SIG-M5 treated with dmso at 0.1 percent for 504 hours (cell line): ENCODE measurements at regions not wholly inside any gene's neighbourhood (a gene's known extent, or its start where the extent isn't known, plus 50 kb on each side); places are given as distances from the start of the nearest gene placed in this dataset.
"Not testable (repeated sequence)": the region's sequence is repeated elsewhere in the genome, so short reads cannot be mapped to it uniquely, and the experiment has no call there.

Source experiments
- DNase-seq: peaks from one replicate; lab custom pipeline; 2025; ENCODE audit not compliant: unreplicated experiment; lab: John Stamatoyannopoulos, UW

DNA sequence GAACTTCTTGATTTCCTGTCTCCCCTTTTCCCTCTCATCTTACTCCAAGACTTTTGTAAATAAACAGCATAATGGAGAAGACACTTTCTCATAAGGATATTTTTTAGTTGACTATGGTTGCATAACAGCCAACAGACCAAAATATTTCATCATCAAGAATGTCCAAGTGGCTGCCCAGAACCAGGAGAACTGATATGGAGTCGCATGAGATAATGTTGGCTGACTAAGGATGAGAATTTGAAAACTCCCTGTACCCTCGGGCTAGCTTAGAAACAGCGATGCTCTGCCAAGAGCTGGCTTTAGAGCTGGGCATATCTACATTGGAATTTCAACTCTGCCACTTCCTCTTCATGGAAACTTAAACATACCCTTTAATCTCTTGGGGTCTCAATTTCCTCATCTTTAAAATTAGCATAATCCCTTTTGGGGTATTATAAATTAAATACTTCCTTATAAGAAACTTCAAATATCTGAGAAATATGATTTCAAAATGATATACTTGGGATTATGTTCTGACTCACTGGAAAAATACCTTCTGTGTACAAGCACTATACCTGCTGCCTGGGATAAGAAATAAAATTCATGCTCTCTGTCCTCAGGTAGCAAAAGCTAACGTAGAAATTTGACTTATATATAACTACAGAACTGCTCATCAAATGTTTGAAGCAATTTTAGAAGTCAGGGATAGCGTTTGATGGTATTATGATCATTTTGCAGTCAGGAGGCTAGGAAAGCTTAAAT lies 777.3 kb downstream of the LTN1 start:
- DNase-seq: no peak

GRCh38 chr21:28214786-28215185 lies 777.9 kb downstream of the LTN1 start:
- no peak for DNase-seq

DNA sequence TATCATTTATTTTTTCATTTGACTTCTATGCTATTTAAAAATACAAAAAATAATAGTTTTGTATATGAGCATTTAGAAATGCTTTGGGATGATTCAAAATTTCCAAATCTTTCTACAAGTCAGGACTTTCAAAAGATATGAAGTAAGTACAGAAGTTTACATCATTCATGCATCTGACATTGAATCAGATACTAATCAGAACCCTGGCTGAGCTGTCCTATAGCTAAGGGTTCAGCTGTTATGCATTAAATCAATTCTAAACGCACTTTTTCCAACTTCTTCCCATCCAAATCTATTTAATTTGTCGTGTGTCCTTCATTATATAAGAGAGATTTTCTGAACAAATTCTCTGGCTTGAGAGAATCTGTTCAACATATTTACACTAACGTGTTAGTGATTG lies 779.4 kb downstream of the LTN1 start:
- DNase-seq: no peak

DNA sequence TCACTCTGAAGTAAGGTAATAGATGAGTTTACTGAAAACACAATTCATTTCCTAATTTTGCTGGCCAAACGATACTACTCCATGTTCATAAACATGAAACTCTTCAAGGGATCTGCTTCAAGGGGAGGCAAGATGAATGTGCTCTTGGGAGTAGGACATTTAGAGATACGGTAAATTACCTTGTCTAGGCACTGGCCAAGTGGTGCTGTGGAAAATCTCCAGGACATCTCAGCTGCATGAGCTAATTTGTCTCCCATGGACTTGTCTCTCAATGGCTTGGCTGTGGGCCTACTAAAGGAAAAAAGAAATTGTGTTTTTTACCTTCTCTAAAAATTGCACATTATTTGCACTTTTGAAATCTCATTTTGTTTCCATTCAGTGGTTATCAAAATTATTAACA lies 780.6 kb downstream of the LTN1 start:
- DNase-seq: no peak

GRCh38 chr21:28207436-28208173 lies 785.1 kb downstream of the LTN1 start:
- no peak for DNase-seq

GRCh38 chr21:28200726-28201125 lies 792.0 kb downstream of the LTN1 start:
- DNase-seq: no peak

DNA sequence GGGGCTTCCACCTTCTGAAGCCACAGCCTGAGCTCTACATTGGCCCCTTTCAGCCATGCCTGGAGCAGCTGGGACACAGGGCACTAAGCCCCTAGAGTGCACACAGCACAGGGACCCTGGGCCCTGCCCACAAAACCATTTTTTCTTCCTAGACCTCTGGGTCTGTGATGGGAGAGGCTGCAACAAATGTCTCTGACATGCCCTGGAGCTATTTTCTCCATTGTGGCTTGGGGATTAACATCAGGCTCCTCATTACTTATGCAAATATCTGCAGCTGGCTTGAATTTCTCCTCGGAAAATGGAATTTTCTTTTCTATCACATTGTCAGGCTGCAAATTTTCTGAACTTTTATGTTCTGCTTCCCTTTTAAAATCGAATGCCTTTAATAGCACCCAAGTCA lies 795.7 kb downstream of the LTN1 start:
- DNase-seq: no peak

DNA sequence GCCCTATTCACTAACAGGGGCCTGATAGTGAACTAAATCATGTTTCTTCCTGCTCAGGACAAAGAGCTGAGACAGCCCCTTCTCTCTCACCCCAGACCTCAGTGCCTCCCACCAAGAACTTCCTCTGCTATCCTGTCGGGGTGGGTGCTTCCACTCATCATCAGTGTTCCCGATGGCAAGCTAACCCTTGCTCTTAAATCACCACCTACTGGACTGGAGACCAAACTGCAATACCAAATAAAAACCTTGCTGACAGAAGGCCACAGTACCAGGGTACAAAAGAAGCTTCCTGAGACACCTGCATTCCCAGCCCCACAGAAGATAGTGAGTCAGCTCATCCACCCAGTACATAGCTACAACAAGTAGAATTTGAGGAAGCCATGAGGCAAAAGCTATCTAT lies 799.5 kb downstream of the LTN1 start:
- DNase-seq: no peak

GRCh38 chr21:28186604-28187003 lies 806.1 kb downstream of the LTN1 start:
- DNase-seq: no peak

DNA sequence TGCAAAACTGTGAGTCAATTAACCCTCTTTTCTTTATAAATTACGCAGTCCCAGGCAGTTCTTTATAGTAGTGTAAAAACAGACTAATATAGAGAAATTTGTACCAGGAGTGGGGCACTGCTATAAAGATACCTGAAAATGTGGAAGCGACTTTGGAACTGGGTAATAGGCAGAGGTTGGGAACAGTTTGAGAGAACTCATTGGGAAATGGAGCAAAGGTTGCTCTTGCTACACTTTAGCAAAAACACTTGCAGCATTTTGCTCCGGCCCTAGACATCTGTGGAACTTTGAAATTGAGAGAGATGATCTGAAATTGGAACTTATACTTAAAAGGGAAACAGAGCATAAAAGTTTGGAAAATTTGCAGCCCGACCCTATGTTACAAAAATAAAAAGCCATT lies 810.9 kb downstream of the LTN1 start:
- no peak for DNase-seq

DNA sequence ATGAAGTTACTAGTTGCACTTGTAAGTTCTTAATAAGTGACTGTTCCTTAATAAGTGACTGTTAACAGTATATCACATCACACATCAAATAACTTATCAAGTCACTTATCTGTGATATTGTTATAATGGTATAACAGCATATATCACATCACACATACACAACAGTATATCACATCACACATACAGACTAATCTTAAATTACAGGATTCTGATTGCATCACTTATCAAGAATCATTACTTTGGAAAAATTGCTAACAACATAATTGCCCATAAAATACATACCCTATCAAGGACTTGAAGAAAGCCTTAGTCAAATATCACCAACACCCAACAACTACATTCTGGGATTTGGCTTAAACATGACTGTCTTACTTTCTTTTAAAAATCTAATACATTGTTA lies 813.5 kb downstream of the LTN1 start:
- no peak for DNase-seq

GRCh38 chr21:28177124-28177523 lies 815.6 kb downstream of the LTN1 start:
- DNase-seq: no peak

GRCh38 chr21:28174701-28175100 lies 818.0 kb downstream of the LTN1 start:
- DNase-seq: no peak

GRCh38 chr21:28174006-28174405 lies 818.7 kb downstream of the LTN1 start:
- no peak for DNase-seq

GRCh38 chr21:28172376-28172775 lies 820.3 kb downstream of the LTN1 start:
- DNase-seq: no peak

DNA sequence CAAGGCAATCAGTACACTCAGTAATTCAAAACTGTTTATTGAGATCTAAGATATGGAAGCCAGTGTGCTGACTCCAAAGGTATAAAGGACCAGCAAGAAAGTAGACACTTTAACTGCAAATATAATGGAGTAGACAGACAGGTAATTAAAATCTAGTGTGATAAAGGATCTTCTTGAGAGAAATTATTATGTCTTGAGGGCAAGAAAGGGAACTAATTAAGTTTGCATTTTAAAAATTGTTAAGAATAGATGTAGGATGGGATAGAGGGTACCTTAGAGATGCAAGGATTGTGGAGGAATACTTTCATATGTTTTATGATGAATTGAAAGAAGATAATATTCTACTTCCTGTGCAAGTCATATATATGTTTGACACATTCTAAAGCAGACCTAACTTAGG lies 825.3 kb downstream of the LTN1 start:
- no peak for DNase-seq

GRCh38 chr21:28164519-28164918 lies 828.2 kb downstream of the LTN1 start:
- DNase-seq: not testable (repeated sequence)

- DNase-seq: not testable (repeated sequence)
These were observed 830.6 kb downstream of the LTN1 start for GRCh38 chr21:28162052-28162451.

DNA sequence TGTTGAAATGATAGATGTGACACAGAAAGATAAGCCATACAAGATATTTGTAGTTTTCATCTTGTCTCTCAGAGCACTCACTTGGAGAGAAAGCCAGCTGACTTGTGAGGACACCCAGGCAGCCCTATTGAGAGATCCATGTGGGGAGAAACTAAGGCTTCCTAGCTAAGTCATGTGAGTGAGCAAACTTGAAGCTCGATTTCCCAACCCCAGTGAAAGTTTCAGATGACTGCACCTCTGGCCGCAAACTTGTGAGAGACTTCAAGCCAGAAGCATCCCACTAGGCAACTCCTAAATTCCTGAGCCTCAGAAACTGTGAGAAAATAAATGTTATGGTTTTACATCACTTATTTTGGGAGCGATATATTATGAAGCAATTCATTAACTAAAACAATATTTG lies 832.3 kb downstream of the LTN1 start:
- DNase-seq: no peak

GRCh38 chr21:28159396-28159795 lies 833.3 kb downstream of the LTN1 start:
- DNase-seq: no peak

- DNase-seq: no peak
These were observed 836.1 kb downstream of the LTN1 start for GRCh38 chr21:28156590-28156989.

DNA sequence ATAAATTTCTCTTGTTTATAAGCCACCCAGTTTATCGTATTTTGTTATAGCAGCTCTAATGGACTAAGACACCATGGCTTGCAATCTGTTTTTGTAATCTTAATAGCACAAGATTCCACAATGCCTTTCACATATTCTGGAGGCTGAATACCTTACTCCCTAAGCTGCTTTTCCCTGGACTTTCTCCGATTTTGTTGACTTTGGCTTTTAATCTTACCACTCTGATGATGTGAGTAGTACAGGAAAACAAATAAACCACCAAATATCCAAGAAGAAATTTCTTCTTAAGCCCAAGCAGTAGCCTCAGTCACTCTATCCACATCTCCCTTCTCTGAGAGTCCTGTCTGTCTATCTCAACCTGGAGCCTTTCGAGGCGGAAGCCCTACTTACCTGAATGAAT lies 838.6 kb downstream of the LTN1 start:
- no peak for DNase-seq

- DNase-seq: no peak
These were observed 839.9 kb downstream of the LTN1 start for GRCh38 chr21:28152732-28153131.
